HCT116 (cell line): ENCODE measurements at regions not wholly inside any gene's neighbourhood (a gene's known extent, or its start where the extent isn't known, plus 50 kb on each side); places are given as distances from the start of the nearest gene placed in this dataset.

Experiments used
- ATAC-seq: fragments of 200-7000 bp; cut with Tn5 transposase; 2 replicates; pipeline ENCODE4 v1.9.1; 2020; ENCODE audit warnings: mild to moderate bottlenecking, moderate library complexity
- BruUV-seq: library from RNA; stranded (reverse); fragments of 400-500 nt; replicated peaks from 2 replicates; lab custom pipeline; 2021; lab: Mats Ljungman, UMichigan
- CTCF ChIA-PET: fragments of 300-600 bp; sonication (Branson Sonifier 250); formaldehyde crosslinking; loops from one replicate; lab custom pipeline; 2021; ENCODE audit warnings: antibody characterized with exemption; lab: Charles Lee
- POLR2A ChIA-PET: fragments of 300-600, 350-600 bp; sonication (Branson Sonifier 250); formaldehyde crosslinking; loops from one replicate; lab custom pipeline; 2021; ENCODE audit warnings: antibody characterized with exemption; lab: Charles Lee
- RAD21 ChIA-PET, 2 experiments: fragments of 300-600 bp; sonication (Branson Sonifier 250); formaldehyde crosslinking; loops; one replicate each; lab custom pipeline; 2023; ENCODE audit warnings: low total read pairs in 2 of 2; ENCODE audit not compliant: uncharacterized antibody in 2 of 2, unreplicated experiment in 2 of 2, low non-redundant PET in 1 of 2; lab: Charles Lee
- DNase-seq: peaks from one replicate; pipeline ENCODE4 v3.0.0-alpha.2; 2010; ENCODE audit warnings: low read depth, low spot score
- H2AFZ ChIP-seq: fragments of 200-600 bp; shearing (Covaris generic), sonication (generic); 2 replicates; pipeline ENCODE4 v1.6.1; 2017; ENCODE audit warnings: low read depth, mixed run types, mixed read lengths, antibody characterized with exemption, low read length; ENCODE audit not compliant: poor library complexity, severe bottlenecking
- H3K27ac ChIP-seq: 2 replicates; pipeline ENCODE4 v1.5.1; 2012; ENCODE audit warnings: low read depth, low read length
- H3K27me3 ChIP-seq: fragments of 200-600 bp; sonication (generic); 2 replicates; pipeline ENCODE4 v1.6.1; 2016; ENCODE audit warnings: mixed run types, low read length, mixed read lengths; ENCODE audit not compliant: insufficient read depth
- H3K36me3 ChIP-seq, 2 experiments: fragments of 200-500 bp in 1 of 2; fragments of 200-600 bp in 1 of 2; sonication (Bioruptor generic) in 1 of 2; sonication (generic) in 1 of 2; 2 replicates each; pipeline versions ENCODE4 v1.5.1 to v1.6.1; 2014 to 2016; ENCODE audit warnings: low read length in 2 of 2, inconsistent platforms in 1 of 2, mixed read lengths in 1 of 2, mixed run types in 1 of 2; ENCODE audit not compliant: insufficient read depth in 2 of 2, control insufficient read depth in 1 of 2
- H3K4me1 ChIP-seq, 2 experiments: fragments of 200-600 bp in 1 of 2; sonication (generic) in 1 of 2; 2 replicates each; pipeline versions ENCODE4 v1.5.1 to v1.6.1; 2012 to 2017; ENCODE audit warnings: low read length in 2 of 2, inconsistent platforms in 1 of 2, mild to moderate bottlenecking in 1 of 2, mixed read lengths in 1 of 2, mixed run types in 1 of 2, moderate library complexity in 1 of 2; ENCODE audit not compliant: insufficient read depth in 2 of 2, control insufficient read depth in 1 of 2
- H3K4me2 ChIP-seq: fragments of 200-600 bp; sonication (generic); 2 replicates; pipeline ENCODE4 v1.6.1; 2017; ENCODE audit warnings: mixed run types, low read length, mixed read lengths
- H3K4me3 ChIP-seq, 2 experiments: fragments of 200-600 bp in 1 of 2; sonication (generic) in 1 of 2; replicated peaks in 1 of 2; 2 replicates each; pipeline ENCODE4 v1.5.1; 2011 to 2016; ENCODE audit warnings: low read length in 2 of 2, control low read depth in 1 of 2, low read depth in 1 of 2, mild to moderate bottlenecking in 1 of 2, mixed read lengths in 1 of 2, mixed run types in 1 of 2
- H3K79me2 ChIP-seq: fragments of 200-600 bp; sonication (generic); 2 replicates; pipeline ENCODE4 v1.6.1; 2017; ENCODE audit warnings: mild to moderate bottlenecking, mixed run types, low read length, moderate library complexity, mixed read lengths; ENCODE audit not compliant: insufficient read depth
- H3K9ac ChIP-seq: fragments of 200-600 bp; sonication (generic); 2 replicates; pipeline ENCODE4 v1.6.1; 2016; ENCODE audit warnings: low read length, mixed read lengths
- H3K9me2 ChIP-seq: fragments of 200-600 bp; sonication (generic), shearing (Covaris generic); 2 replicates; pipeline ENCODE4 v1.6.1; 2017; ENCODE audit warnings: mixed run types, mild to moderate bottlenecking, moderate library complexity; ENCODE audit not compliant: insufficient read depth
- H3K9me3 ChIP-seq, 2 experiments: fragments of 200-500 bp in 1 of 2; fragments of 200-600 bp in 1 of 2; sonication (Bioruptor generic) in 1 of 2; sonication (generic) in 1 of 2; 2 replicates each; pipeline ENCODE4 v1.6.1; 2014 to 2017; ENCODE audit warnings: low read length in 2 of 2, mixed read lengths in 2 of 2, inconsistent platforms in 1 of 2, low read depth in 1 of 2, mild to moderate bottlenecking in 1 of 2, mixed run types in 1 of 2, moderate library complexity in 1 of 2; ENCODE audit not compliant: control insufficient read depth in 1 of 2, insufficient read depth in 1 of 2
- H4K20me1 ChIP-seq: fragments of 200-600 bp; sonication (generic), shearing (Covaris generic); 2 replicates; pipeline ENCODE4 v1.6.1; 2017; ENCODE audit warnings: mixed run types, mild to moderate bottlenecking, moderate library complexity; ENCODE audit not compliant: insufficient read depth
- CBX3 ChIP-seq: IDR thresholded peaks from 2 replicates; pipeline ENCODE4 v1.6.1; 2012; ENCODE audit warnings: low read depth
- CEBPB ChIP-seq: IDR thresholded peaks from 2 replicates; pipeline ENCODE4 v1.6.1; 2012; ENCODE audit warnings: low read depth
- EZH2phosphoT487 ChIP-seq: fragments of 200-600 bp; IDR thresholded peaks from 2 replicates; pipeline ENCODE4 v1.6.1; 2018; ENCODE audit warnings: antibody characterized with exemption, borderline replicate concordance
- JUND ChIP-seq: IDR thresholded peaks from 2 replicates; pipeline ENCODE4 v1.6.1; 2012
- RAD21 ChIP-seq: IDR thresholded peaks from 2 replicates; pipeline ENCODE4 v1.6.1; 2012; ENCODE audit warnings: low read depth, mild to moderate bottlenecking
- SP1 ChIP-seq: IDR thresholded peaks from 2 replicates; pipeline ENCODE4 v1.6.1; 2012; ENCODE audit warnings: low read depth
- ZNF274 ChIP-seq: fragments of 200-500 bp; sonication (Bioruptor generic); IDR thresholded peaks from 2 replicates; pipeline ENCODE4 v1.6.1; 2014; ENCODE audit warnings: mild to moderate bottlenecking, low read depth, low read length, inconsistent platforms
- intact Hi-C: fragments of 100-400 bp; cut with micrococcal nuclease; formaldehyde crosslinking; loops from 2 replicates; pipeline ENCODE4 v1.10.0; 2022
- TF ChIP-seq, protein P1 (sequence below): IDR thresholded peaks from 2 replicates; pipeline ENCODE4 v1.6.1; 2012
- TF ChIP-seq, protein P2 (sequence below), 3 experiments: fragments of 200-600 bp in 1 of 3; sonication (generic) in 1 of 3; IDR thresholded peaks in 2 of 3; conservative IDR thresholded peaks in 1 of 3; 2 replicates each; pipeline ENCODE4 v1.5.1; 2012 to 2017; ENCODE audit warnings: low read depth in 2 of 3, low read length in 2 of 3, antibody characterized with exemption in 1 of 3, borderline replicate concordance in 1 of 3, control low read depth in 1 of 3, mild to moderate bottlenecking in 1 of 3, mixed read lengths in 1 of 3, mixed run types in 1 of 3, moderate library complexity in 1 of 3; ENCODE audit not compliant: insufficient read depth in 1 of 3

DNA sequence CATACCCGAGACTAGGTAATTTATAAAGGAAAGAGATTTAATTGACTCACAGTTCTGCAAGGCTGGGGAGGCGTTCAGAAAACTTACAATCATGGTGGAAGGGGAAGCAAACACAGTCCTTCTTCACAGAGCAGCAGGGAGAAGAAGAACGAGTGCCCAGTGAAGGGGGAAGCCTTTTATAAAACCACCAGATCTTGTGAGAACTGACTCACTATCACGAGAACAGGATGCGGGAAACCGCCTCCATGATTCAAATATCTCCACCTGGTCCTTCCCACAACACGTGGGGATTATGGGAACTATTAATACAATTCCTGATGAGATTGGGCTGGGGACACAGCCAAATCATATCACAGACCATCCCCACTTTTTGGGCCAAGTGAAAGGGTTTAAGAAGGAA lies 58.8 kb upstream of the CTXND1 start:
- ATAC-seq: no peak

DNA sequence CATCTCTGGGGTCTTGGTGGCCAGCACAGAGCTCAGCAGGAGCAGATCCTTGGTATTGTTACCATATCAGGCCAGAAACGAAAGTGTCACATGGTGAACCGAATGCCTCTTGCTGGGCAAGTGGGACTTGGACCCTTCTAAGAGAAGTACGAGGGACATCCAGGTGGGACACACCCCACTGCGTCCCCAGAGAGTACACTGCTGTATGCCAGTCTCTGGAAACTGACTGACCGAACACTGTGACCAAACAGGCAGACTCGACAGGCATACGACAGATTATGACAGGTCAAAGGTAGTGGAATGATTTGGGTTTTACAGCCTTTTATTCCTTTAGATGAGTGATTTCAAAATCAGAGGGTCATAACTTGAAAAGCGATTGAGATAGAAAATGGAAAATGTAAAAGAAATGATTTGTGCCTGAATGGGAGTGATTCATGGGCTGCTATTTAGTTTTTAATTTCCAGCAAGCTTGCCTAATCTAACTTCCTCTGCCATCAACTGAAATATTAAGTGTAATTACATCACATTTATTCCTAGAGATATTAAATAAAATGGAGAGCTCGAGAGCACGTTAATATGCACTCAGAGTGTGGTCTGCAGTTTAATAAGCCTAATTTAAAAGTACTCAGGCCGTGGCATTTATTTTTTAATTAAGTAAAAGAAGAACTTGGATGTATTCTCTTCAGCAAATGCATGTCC lies 63.4 kb upstream of the CTXND1 start:
- no peaks in the 10 kb centered on the region for H3K36me3 ChIP-seq
- H3K9ac ChIP-seq: no peak overlapping the region
- no peaks in the 10 kb centered on the region for H4K20me1 ChIP-seq
- no peak for ATAC-seq
- TF ChIP-seq CEBPB: no peak
- TF ChIP-seq CBX3: no peak
- TF ChIP-seq JUND: no peak
- TF ChIP-seq, protein P1, sequence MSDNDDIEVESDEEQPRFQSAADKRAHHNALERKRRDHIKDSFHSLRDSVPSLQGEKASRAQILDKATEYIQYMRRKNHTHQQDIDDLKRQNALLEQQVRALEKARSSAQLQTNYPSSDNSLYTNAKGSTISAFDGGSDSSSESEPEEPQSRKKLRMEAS: no peak
- TF ChIP-seq ZNF274: no peak
- no peak for TF ChIP-seq EZH2phosphoT487
- no peak for TF ChIP-seq RAD21
- TF ChIP-seq, protein P2, sequence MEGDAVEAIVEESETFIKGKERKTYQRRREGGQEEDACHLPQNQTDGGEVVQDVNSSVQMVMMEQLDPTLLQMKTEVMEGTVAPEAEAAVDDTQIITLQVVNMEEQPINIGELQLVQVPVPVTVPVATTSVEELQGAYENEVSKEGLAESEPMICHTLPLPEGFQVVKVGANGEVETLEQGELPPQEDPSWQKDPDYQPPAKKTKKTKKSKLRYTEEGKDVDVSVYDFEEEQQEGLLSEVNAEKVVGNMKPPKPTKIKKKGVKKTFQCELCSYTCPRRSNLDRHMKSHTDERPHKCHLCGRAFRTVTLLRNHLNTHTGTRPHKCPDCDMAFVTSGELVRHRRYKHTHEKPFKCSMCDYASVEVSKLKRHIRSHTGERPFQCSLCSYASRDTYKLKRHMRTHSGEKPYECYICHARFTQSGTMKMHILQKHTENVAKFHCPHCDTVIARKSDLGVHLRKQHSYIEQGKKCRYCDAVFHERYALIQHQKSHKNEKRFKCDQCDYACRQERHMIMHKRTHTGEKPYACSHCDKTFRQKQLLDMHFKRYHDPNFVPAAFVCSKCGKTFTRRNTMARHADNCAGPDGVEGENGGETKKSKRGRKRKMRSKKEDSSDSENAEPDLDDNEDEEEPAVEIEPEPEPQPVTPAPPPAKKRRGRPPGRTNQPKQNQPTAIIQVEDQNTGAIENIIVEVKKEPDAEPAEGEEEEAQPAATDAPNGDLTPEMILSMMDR (IDR thresholded peaks at IDR 0.05 in 2 of 3, conservative IDR thresholded peaks at IDR 0.05 in 1 of 3; ENCODE audit: borderline replicate concordance in 1 of 3, insufficient read depth in 1 of 3, low read depth in 2 of 3, low read length in 2 of 3): no peak
- H3K27ac ChIP-seq: no peak overlapping the region
- no peaks in the 10 kb centered on the region for H3K79me2 ChIP-seq
- RAD21 ChIA-PET: no interaction called here
- H3K4me2 ChIP-seq: no peak overlapping the region
- H3K9me2 ChIP-seq: no peaks in the 10 kb centered on the region
- H3K4me3 ChIP-seq: no peak overlapping the region
- POLR2A ChIA-PET: no interaction called here
- CTCF ChIA-PET: no interaction called here
- H3K27me3 ChIP-seq: peaks cover 14% of the 10 kb centered on the region; the same call in 1 of the 2 replicates
- intact Hi-C loops: no loop called here
- BruUV-seq: no TSS peak
- no peaks in the 10 kb centered on the region for H3K9me3 ChIP-seq
- DNase-seq: no peak
- no peaks in the 10 kb centered on the region for H3K4me1 ChIP-seq
- no peak overlapping the region for H2AFZ ChIP-seq

More for the DNA sequence above, 58.8 kb upstream of the CTXND1 start:
- peaks cover 12% of the 10 kb centered on the region; the same call in 1 of the 2 replicates for H3K27me3 ChIP-seq
- no peak for DNase-seq
- ChIA-PET RAD21 (no interaction called here), POLR2A (no interaction called here), CTCF (interaction anchor here (1.2 to 1.5 kb wide), 2 partner anchors 8 to 23 kb away, joined by 3 to 7 read pairs; no protein-coding TSS in a partner anchor)
- H3K27ac ChIP-seq: no peak overlapping the region
- no peak for TF ChIP-seq SP1
- TF ChIP-seq, protein P1: no peak
- no peak overlapping the region for H3K4me2 ChIP-seq
- BruUV-seq: no TSS peak
- no peak overlapping the region for H3K4me3 ChIP-seq
- no peaks in the 10 kb centered on the region for H4K20me1 ChIP-seq
- intact Hi-C loops: no loop called here
- no peaks in the 10 kb centered on the region for H3K4me1 ChIP-seq
- no peaks in the 10 kb centered on the region for H3K36me3 ChIP-seq
- no peaks in the 10 kb centered on the region for H3K79me2 ChIP-seq
- H3K9me2 ChIP-seq: no peaks in the 10 kb centered on the region
- H2AFZ ChIP-seq: no peak overlapping the region
- no peak overlapping the region for H3K9ac ChIP-seq
- no peaks in the 10 kb centered on the region for H3K9me3 ChIP-seq
